ENCODE measurements at regions not wholly inside any gene's neighbourhood (a gene's known extent, or its start where the extent isn't known, plus 50 kb on each side); places are given as distances from the start of the nearest gene placed in this dataset.

- no peak for TF ChIP-seq POLR2A (IDR thresholded peaks at IDR 0.05)
- no peak for TF ChIP-seq CTCF (IDR thresholded peaks at IDR 0.05)
These were observed 387.4 kb upstream of the CAMK1G start for GRCh38 chr1:209196140-209196539.

Measured in lower leg skin (tissue), 3 donors.